Esophagus muscularis mucosa (tissue), 4 donors: ENCODE measurements at regions not wholly inside any gene's neighbourhood (a gene's known extent, or its start where the extent isn't known, plus 50 kb on each side); places are given as distances from the start of the nearest gene placed in this dataset.

Experiments
- DNase-seq: peaks from one replicate; pipeline ENCODE4 v3.0.0-alpha.2; 2017; ENCODE audit errors: extremely low spot score
- H3K27ac ChIP-seq, 4 donors: fragments of 200-600 bp; sonication (generic); replicated peaks in 1 of 4; 1 replicate in 3 of 4; 2 replicates in 1 of 4; pipeline ENCODE4 v1.5.1; 2016 to 2019; ENCODE audit warnings: mild to moderate bottlenecking in 1 of 4
- H3K27me3 ChIP-seq, 4 donors: fragments of 200-600 bp; sonication (generic); one replicate each; pipeline versions ENCODE4 v1.5.1 to v1.6.0; 2016 to 2019
- H3K36me3 ChIP-seq, 4 donors: fragments of 200-600 bp; sonication (generic); one replicate each; pipeline ENCODE4 v1.5.1; 2016 to 2019
- H3K4me1 ChIP-seq, 4 donors: fragments of 200-600 bp; sonication (generic); one replicate each; pipeline ENCODE4 v1.5.1; 2016 to 2019
- H3K4me3 ChIP-seq, 4 donors: fragments of 200-600 bp; sonication (generic); 1 replicate in 2 of 4; 2 replicates in 2 of 4; pipeline ENCODE4 v1.5.1; 2016 to 2019; ENCODE audit warnings: mild to moderate bottlenecking in 4 of 4, moderate library complexity in 1 of 4
- H3K9me3 ChIP-seq, 4 donors: fragments of 200-600 bp; sonication (generic); 1 replicate in 3 of 4; 2 replicates in 1 of 4; pipeline ENCODE4 v1.5.1; 2016 to 2019
- EP300 ChIP-seq: sonication (generic); formaldehyde crosslinking; IDR thresholded peaks from one replicate; pipeline ENCODE4 v1.6.1; 2017; ENCODE audit warnings: antibody characterized with exemption
- POLR2A ChIP-seq: fragments of 450-650 bp; IDR thresholded peaks from one replicate; pipeline ENCODE4 v1.6.1; 2017; ENCODE audit warnings: antibody characterized with exemption, moderate library complexity, mild to moderate bottlenecking, low read depth
- POLR2AphosphoS5 ChIP-seq, 2 donors: sonication (generic); formaldehyde crosslinking; IDR thresholded peaks; one replicate each; pipeline ENCODE4 v1.6.1; 2017; ENCODE audit warnings: antibody characterized with exemption in 2 of 2
- WGBS: methylation state at CpG from one replicate; pipeline ENCODE4 v1.1.5; 2018; 5-methylcytosine and 5-hydroxymethylcytosine counted together
- intact Hi-C: fragments of 100-400 bp; cut with DNase I; formaldehyde crosslinking; loops from one replicate; pipeline ENCODE4 v1.15.1; 2023
- TF ChIP-seq, protein P1 (sequence below), 3 experiments: fragments of 200-600 bp in 2 of 3; fragments of 450-650 bp in 1 of 3; sonication (generic) in 2 of 3; IDR thresholded peaks; one replicate each; pipeline ENCODE4 v1.5.1; 2017 to 2019; ENCODE audit warnings: antibody characterized with exemption in 3 of 3, mild to moderate bottlenecking in 2 of 3, moderate library complexity in 1 of 3

DNA sequence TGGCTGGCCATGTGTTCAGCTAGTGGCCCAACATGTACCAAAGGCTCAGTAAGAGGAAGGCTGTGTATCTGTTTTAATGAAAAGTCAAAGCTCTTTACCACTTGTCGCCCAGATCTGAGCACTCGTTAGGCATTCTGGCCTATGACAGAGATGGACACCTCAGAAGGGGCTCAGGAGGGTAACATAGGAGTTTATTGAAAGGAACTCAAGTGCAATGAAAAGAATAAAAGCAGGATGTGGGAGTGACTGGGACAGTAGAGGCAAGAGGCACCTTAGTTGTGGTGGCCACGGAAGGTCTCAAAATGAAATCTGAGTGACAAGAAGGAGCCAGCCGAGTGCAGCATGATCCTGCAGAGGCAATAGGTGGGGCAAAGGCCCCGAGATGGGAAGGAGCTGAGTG lies 309.7 kb downstream of the MN1 start:
- Histone ChIP-seq H3K9me3 (peaks cover 0 to 10% (median 4%) of the 10 kb centered on the region in 4 donors), H3K27ac (no peak overlapping the region), H3K27me3 (peaks cover 0 to 6% (median 0%) of the 10 kb centered on the region in 4 donors), H3K4me1 (peaks cover 0 to 19% (median 12%) of the 10 kb centered on the region in 4 donors), H3K4me3 (no peak overlapping the region), H3K36me3 (no peaks in the 10 kb centered on the region)
- no peak for DNase-seq
- intact Hi-C loops, result no loop called here
- WGBS, result 88% methylated on average over 5 of the region's 5 CpGs
- TF ChIP-seq POLR2AphosphoS5 (IDR thresholded peaks at IDR 0.05) (no peak), EP300 (no peak)

DNA sequence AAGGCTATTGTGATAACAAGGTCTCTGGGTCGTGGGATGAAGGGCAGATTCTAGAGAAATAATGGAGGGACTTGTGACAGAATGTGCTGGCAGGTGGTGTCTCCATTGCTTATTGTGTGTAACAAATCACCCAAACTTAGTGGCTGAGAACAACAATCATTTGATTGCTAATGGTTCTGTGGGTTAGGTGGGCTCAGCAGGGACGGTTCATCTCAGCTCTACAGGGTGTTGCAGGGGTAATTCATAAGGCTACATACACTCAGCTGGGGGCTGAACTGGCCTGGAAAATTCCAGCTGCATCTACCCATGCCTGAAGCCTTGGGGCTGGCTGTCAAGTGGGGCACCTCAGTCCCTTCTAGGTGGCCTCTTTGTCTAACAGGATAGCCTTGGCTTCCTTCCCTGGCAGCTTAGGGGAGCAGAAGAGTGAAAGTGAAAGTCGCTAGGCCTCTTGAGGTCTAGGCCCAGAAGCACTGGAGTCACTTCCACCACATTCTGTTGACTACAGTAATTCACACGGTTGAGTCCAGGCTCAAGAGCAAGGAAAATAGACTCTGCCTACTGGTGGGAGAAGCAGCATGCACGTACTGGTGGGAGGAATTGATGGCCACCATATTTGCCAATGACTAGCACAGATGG lies 308.9 kb downstream of the MN1 start:
- Histone ChIP-seq H3K36me3 (no peaks in the 10 kb centered on the region), H3K27ac (no peak overlapping the region), H3K4me1 (peaks cover 0 to 17% (median 12%) of the 10 kb centered on the region in 4 donors), H3K9me3 (peaks cover 0 to 10% (median 4%) of the 10 kb centered on the region in 4 donors), H3K27me3 (peaks cover 0 to 6% (median 0%) of the 10 kb centered on the region in 4 donors), H3K4me3 (no peak overlapping the region)
- intact Hi-C loops, result no loop called here
- no peak for TF ChIP-seq POLR2AphosphoS5 (IDR thresholded peaks at IDR 0.05)
- no peak for TF ChIP-seq EP300
- no peak for TF ChIP-seq POLR2A
- TF ChIP-seq, protein P1, sequence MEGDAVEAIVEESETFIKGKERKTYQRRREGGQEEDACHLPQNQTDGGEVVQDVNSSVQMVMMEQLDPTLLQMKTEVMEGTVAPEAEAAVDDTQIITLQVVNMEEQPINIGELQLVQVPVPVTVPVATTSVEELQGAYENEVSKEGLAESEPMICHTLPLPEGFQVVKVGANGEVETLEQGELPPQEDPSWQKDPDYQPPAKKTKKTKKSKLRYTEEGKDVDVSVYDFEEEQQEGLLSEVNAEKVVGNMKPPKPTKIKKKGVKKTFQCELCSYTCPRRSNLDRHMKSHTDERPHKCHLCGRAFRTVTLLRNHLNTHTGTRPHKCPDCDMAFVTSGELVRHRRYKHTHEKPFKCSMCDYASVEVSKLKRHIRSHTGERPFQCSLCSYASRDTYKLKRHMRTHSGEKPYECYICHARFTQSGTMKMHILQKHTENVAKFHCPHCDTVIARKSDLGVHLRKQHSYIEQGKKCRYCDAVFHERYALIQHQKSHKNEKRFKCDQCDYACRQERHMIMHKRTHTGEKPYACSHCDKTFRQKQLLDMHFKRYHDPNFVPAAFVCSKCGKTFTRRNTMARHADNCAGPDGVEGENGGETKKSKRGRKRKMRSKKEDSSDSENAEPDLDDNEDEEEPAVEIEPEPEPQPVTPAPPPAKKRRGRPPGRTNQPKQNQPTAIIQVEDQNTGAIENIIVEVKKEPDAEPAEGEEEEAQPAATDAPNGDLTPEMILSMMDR (IDR thresholded peaks at IDR 0.05), result no peak
- no peak for DNase-seq
- 79% methylated on average over 5 of the region's 5 CpGs for WGBS

- Histone ChIP-seq H3K4me1 (peaks cover 0 to 6% (median 3%) of the 10 kb centered on the region in 4 donors), H3K4me3 (no peak overlapping the region), H3K27me3 (no peaks in the 10 kb centered on the region), H3K27ac (no peak overlapping the region), H3K9me3 (peaks cover 0 to 10% (median 4%) of the 10 kb centered on the region in 4 donors), H3K36me3 (no peaks in the 10 kb centered on the region)
- no peak for DNase-seq
- 82% methylated on average over 4 of the region's 4 CpGs for WGBS
- TF ChIP-seq POLR2AphosphoS5 (IDR thresholded peaks at IDR 0.05), result no peak
- no peak for TF ChIP-seq POLR2A
- TF ChIP-seq EP300, result no peak
- TF ChIP-seq, protein P1 (IDR thresholded peaks at IDR 0.05), result no peak
- intact Hi-C loops, result no loop called here
Measured at GRCh38 chr22:27493796-27494195, 307.8 kb downstream of the MN1 start.

GRCh38 chr22:27494785-27495184 lies 306.8 kb downstream of the MN1 start:
- intact Hi-C loops, result no loop called here
- 77% methylated on average over 13 of the region's 13 CpGs for WGBS
- no peak for DNase-seq
- Histone ChIP-seq H3K4me1 (no peaks in the 10 kb centered on the region), H3K9me3 (peaks cover 0 to 10% (median 4%) of the 10 kb centered on the region in 4 donors), H3K27ac (no peak overlapping the region), H3K4me3 (no peak overlapping the region), H3K36me3 (no peaks in the 10 kb centered on the region), H3K27me3 (no peaks in the 10 kb centered on the region)
- TF ChIP-seq POLR2AphosphoS5 (IDR thresholded peaks at IDR 0.05), result no peak
- no peak for TF ChIP-seq EP300
- TF ChIP-seq, protein P1 (IDR thresholded peaks at IDR 0.05), result no peak
- no peak for TF ChIP-seq POLR2A

DNA sequence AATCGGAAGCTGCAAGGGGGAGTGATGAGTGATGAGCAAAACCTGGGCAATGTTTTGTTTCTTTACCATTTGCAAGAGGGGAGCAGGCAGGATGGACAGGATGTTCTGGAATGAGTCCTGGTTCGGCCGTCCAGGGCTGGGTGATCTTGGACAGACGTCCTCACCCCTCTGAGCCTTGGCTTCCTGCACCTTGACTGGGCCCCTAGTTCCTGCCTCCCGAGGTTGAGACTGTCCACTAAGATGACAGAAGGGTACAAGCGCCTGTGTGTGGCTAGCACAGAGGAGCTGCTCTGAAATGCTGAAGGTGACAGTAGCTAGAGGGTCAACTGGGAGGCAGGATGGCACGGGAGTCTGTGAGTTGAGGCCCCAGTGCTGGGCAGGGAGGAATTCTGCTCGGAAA lies 306.2 kb downstream of the MN1 start:
- Histone ChIP-seq H3K36me3 (no peaks in the 10 kb centered on the region), H3K27me3 (no peaks in the 10 kb centered on the region), H3K9me3 (peaks cover 0 to 10% (median 4%) of the 10 kb centered on the region in 4 donors), H3K4me1 (no peaks in the 10 kb centered on the region), H3K4me3 (no peak overlapping the region), H3K27ac (no peak overlapping the region)
- TF ChIP-seq, protein P1 (IDR thresholded peaks at IDR 0.05), result no peak
- TF ChIP-seq POLR2AphosphoS5 (IDR thresholded peaks at IDR 0.05), result no peak
- no peak for TF ChIP-seq EP300
- no peak for TF ChIP-seq POLR2A
- intact Hi-C loops, result no loop called here
- no peak for DNase-seq
- 92% methylated on average over 5 of the region's 8 CpGs for WGBS
